Muscle layer of duodenum (tissue), 2 donors: ENCODE measurements at regions not wholly inside any gene's neighbourhood (a gene's known extent, or its start where the extent isn't known, plus 50 kb on each side); places are given as distances from the start of the nearest gene placed in this dataset.

Source experiments
- H3K27ac ChIP-seq: one replicate; pipeline ENCODE4 v1.7.0; 2013; ENCODE audit warnings: mild to moderate bottlenecking, low read length
- H3K27me3 ChIP-seq: one replicate; pipeline ENCODE4 v1.7.0; 2013; ENCODE audit warnings: low read depth, mild to moderate bottlenecking, control low read depth, low read length
- H3K36me3 ChIP-seq, 2 donors: one replicate each; pipeline ENCODE4 v1.7.0; 2013; ENCODE audit warnings: low read length in 2 of 2, control low read depth in 1 of 2, mild to moderate bottlenecking in 1 of 2; ENCODE audit not compliant: insufficient read depth in 2 of 2, control insufficient read depth in 1 of 2
- H3K4me1 ChIP-seq, 2 donors: one replicate each; pipeline ENCODE4 v1.7.0; 2013; ENCODE audit warnings: low read length in 2 of 2, mild to moderate bottlenecking in 2 of 2, control low read depth in 1 of 2, moderate library complexity in 1 of 2; ENCODE audit not compliant: insufficient read depth in 2 of 2, control insufficient read depth in 1 of 2
- H3K4me3 ChIP-seq, 2 donors: one replicate each; pipeline ENCODE4 v1.7.0; 2013; ENCODE audit warnings: low read length in 2 of 2, low read depth in 1 of 2, mild to moderate bottlenecking in 1 of 2
- H3K9me3 ChIP-seq, 2 donors: one replicate each; pipeline ENCODE4 v1.7.0; 2013; ENCODE audit warnings: low read length in 2 of 2, control low read depth in 1 of 2, mild to moderate bottlenecking in 1 of 2; ENCODE audit not compliant: control insufficient read depth in 1 of 2
- donor health status: healthy.

DNA sequence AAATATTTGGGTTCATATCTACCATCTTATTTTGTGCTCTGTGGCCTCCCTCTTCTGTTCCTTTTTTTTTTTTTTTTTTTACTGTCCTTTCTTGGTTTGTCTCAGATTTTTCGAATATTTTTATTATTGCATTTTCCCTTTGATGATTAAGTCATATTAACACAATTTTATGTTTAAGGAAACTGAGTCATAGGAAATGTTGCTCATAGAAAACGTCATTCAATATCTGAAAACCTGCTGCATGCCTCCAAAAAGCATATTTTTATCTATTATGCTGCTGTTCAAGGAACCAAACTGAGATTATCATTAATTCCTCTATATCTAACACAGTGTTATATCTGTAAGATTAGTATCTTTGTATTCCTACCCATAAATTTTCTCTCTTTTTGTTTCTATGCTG, 614.3 kb upstream of the SLC8A1 start:
- Histone ChIP-seq H3K4me3 (no peak overlapping the region), H3K36me3 (no peaks in the 10 kb centered on the region), H3K9me3 (no peaks in the 10 kb centered on the region), H3K27ac (no peak overlapping the region), H3K4me1 (no peaks in the 10 kb centered on the region), H3K27me3 (no peaks in the 10 kb centered on the region)

- Histone ChIP-seq H3K4me1 (no peaks in the 10 kb centered on the region), H3K27me3 (no peaks in the 10 kb centered on the region), H3K4me3 (no peak overlapping the region), H3K9me3 (no peaks in the 10 kb centered on the region), H3K36me3 (no peaks in the 10 kb centered on the region), H3K27ac (no peak overlapping the region)
These were observed 616.9 kb upstream of the SLC8A1 start for GRCh38 chr2:41068740-41069139.

DNA sequence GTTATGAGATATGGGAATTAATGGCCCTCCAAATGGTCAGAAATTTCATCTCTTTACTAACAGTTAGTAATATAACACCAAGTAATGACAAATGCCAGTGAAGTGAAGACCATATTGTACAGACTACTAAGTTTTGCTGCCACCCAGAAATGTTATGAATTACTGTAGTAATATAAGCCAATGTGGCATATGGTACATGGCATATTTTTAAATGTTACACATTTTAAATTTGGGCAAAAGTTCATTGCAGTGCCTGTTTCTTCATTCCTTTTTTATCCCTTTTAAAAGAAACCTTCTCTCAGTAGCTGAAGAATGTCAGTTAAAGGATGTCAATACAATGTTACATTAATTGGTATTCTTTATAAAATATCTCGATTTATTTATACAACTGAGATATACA, 626.5 kb upstream of the SLC8A1 start:
- Histone ChIP-seq H3K9me3 (peaks cover 0 to 3% of the 10 kb centered on the region in 2 donors), H3K27me3 (no peaks in the 10 kb centered on the region), H3K36me3 (no peaks in the 10 kb centered on the region), H3K27ac (no peak overlapping the region), H3K4me3 (no peak overlapping the region), H3K4me1 (no peaks in the 10 kb centered on the region)

DNA sequence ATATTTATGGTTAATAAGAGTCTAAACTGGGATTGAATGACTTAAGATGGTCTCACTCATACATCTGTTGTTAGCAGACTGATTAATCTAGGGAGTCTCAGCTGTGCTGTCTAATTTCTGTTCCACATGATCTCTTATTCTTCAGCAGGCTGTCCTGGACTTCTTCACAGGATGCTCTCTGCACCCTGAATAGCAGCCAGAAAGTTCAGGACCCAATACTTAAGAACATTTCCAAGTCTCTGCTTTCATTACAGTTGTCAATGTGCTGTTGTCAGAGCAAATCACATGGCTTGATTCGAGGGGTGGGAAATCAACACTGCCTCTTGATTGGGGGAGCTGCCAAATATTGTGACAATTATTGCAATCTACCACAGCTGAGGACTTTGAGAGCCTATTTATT, 627.1 kb upstream of the SLC8A1 start:
- Histone ChIP-seq H3K9me3 (peaks cover 0 to 3% of the 10 kb centered on the region in 2 donors), H3K36me3 (no peaks in the 10 kb centered on the region), H3K4me3 (no peak overlapping the region), H3K27me3 (no peaks in the 10 kb centered on the region), H3K27ac (no peak overlapping the region), H3K4me1 (no peaks in the 10 kb centered on the region)

GRCh38 chr2:41084321-41084720, 632.4 kb upstream of the SLC8A1 start:
- no peak overlapping the region for H3K27ac ChIP-seq
- no peak overlapping the region for H3K4me3 ChIP-seq
- H3K27me3 ChIP-seq = no peaks in the 10 kb centered on the region
- H3K9me3 ChIP-seq = peaks cover 0 to 3% of the 10 kb centered on the region in 2 donors
- no peaks in the 10 kb centered on the region for H3K36me3 ChIP-seq
- no peaks in the 10 kb centered on the region for H3K4me1 ChIP-seq

DNA sequence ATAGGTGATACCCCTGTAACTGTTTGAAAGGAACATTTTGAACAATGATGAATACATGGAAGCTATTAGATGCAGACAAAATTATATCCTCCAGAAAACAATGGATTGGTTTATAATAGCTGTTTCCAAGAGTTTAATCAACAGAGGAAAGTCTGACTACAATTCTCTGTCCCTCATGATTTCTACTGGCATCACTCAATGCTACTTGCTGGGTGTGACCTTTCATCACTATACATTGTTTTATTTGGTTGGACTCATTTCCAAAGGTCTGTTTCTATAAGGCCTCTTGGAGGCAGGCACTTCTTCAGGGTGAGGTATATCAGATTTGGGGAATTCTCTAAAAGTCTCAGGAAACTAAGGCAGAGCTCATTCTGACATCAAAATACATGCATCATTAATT, 636.1 kb upstream of the SLC8A1 start:
- no peaks in the 10 kb centered on the region for H3K27me3 ChIP-seq
- no peaks in the 10 kb centered on the region for H3K9me3 ChIP-seq
- H3K36me3 ChIP-seq = no peaks in the 10 kb centered on the region
- H3K4me1 ChIP-seq = no peaks in the 10 kb centered on the region
- H3K27ac ChIP-seq = no peak overlapping the region
- no peak overlapping the region for H3K4me3 ChIP-seq

DNA sequence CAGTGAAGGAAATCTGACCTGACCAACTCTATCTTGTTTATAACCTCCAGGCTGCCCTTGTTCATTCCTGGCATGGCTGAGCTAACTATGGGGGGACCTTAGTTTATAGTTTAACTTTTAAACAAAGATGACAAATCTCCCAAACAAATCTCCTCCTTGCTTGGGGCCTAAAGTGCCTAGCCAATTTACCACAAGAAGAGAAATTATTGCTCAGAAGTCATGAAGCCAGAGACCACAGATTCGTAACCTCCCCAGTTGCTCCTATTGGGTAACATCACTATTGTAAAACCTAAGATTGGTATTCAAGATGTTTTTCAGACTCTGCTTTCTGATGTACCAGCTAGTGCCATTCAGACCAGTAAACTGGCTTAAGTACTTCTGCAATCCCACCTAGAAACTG, 649.4 kb upstream of the SLC8A1 start:
- no peaks in the 10 kb centered on the region for H3K27me3 ChIP-seq
- H3K9me3 ChIP-seq = no peaks in the 10 kb centered on the region
- no peaks in the 10 kb centered on the region for H3K36me3 ChIP-seq
- H3K27ac ChIP-seq = no peak overlapping the region
- no peaks in the 10 kb centered on the region for H3K4me1 ChIP-seq
- no peak overlapping the region for H3K4me3 ChIP-seq

GRCh38 chr2:41109744-41110143, 657.9 kb upstream of the SLC8A1 start:
- Histone ChIP-seq H3K27me3 (no peaks in the 10 kb centered on the region), H3K27ac (no peak overlapping the region), H3K36me3 (no peaks in the 10 kb centered on the region), H3K9me3 (no peaks in the 10 kb centered on the region), H3K4me3 (no peak overlapping the region), H3K4me1 (no peaks in the 10 kb centered on the region)

DNA sequence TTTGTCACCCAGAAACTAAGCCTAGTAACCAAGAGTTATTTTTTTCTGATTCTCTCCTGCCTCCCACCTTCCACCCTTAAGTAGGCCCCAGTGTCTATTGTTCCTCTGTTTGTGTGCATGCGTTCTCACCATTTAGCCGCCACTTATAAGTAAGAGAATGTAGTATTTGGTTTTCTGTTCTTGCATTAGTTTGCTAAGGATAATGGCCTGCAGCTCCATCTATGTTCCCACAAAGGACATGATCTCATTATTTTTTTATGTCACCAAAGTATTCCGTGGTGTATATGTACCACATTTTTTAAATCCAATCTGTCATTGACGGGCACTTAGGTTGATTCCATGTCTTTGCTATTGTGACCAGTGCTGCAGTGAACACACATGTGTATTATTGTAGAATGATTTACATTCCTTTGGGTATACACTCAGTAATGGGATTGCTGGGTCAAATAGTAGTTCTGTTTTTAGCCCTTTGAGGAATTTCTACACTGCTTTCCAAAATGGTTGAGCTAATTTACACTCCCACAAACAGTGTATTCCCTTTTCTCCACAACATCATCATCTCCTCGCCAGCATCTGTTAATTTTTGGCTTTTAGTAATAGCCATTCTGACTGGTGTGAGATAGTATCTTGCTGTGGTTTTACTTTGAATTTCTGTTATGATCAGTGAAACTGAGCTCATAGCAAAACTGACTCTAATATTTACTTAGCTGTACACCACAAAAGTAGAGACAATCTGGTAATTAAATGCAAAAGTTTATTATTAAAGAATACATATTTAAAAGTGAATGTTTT, 660.1 kb upstream of the SLC8A1 start:
- H3K36me3 ChIP-seq = no peaks in the 10 kb centered on the region
- no peaks in the 10 kb centered on the region for H3K4me1 ChIP-seq
- no peak overlapping the region for H3K27ac ChIP-seq
- no peaks in the 10 kb centered on the region for H3K27me3 ChIP-seq
- no peaks in the 10 kb centered on the region for H3K9me3 ChIP-seq
- no peak overlapping the region for H3K4me3 ChIP-seq

DNA sequence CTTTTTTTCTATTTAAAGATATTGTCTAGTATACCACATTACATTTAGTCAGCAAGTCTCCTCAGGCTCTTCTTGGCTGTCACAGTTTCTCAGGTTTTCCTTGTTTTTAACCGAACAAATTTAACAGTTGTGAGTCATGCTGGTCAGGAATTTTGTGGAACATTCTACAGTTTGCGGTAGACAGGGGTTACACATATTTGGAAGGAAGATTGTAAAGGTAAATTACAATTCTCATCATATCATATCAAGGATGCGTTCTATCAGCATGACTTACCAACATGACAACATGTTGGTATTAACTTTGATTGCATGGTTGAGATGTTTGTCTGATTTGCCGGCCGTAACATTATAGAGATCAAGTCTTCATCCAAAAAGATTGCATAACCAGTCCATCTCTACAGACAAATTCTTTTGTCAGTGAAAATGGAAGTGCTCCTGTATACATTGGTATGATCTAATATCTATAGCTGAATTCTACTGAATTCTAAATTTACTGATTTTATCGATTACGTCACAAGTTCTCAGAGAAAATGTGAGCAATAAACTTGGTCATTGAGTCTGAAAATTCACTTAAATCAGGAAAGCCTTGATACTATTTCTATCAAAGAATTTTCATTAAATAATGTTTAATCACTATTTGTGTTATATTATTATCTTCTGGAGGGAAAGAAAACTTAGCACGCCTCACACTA, 664.4 kb upstream of the SLC8A1 start:
- H3K36me3 ChIP-seq = no peaks in the 10 kb centered on the region
- no peaks in the 10 kb centered on the region for H3K4me1 ChIP-seq
- H3K4me3 ChIP-seq = no peak overlapping the region
- H3K27me3 ChIP-seq = no peaks in the 10 kb centered on the region
- no peaks in the 10 kb centered on the region for H3K9me3 ChIP-seq
- no peak overlapping the region for H3K27ac ChIP-seq

DNA sequence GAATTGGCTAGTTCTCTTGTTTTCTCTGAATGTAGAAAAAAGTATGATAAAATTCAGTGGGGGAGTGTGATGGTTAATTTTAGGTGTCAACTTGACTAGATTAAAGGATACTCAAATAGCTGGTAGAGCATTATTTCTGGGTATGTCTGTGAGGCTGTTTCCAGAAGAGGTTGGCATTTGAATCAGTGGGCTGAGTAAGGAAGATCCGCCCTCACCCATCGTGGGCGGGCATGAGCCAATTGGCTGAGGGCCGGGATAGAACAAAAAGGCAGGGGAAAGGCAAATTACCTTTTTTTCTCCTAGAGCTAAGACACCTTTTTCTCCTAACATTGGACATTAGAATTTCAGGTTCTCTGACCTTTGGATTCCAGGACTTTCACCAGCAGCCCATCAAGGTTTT, 667.6 kb upstream of the SLC8A1 start:
- H3K4me3 ChIP-seq = no peak overlapping the region
- no peak overlapping the region for H3K27ac ChIP-seq
- no peaks in the 10 kb centered on the region for H3K9me3 ChIP-seq
- H3K4me1 ChIP-seq = no peaks in the 10 kb centered on the region
- H3K27me3 ChIP-seq = no peaks in the 10 kb centered on the region
- H3K36me3 ChIP-seq = no peaks in the 10 kb centered on the region

GRCh38 chr2:41123341-41123740, 671.5 kb upstream of the SLC8A1 start:
- no peaks in the 10 kb centered on the region for H3K4me1 ChIP-seq
- H3K27me3 ChIP-seq = no peaks in the 10 kb centered on the region
- no peaks in the 10 kb centered on the region for H3K9me3 ChIP-seq
- H3K36me3 ChIP-seq = no peaks in the 10 kb centered on the region
- H3K27ac ChIP-seq = no peak overlapping the region
- H3K4me3 ChIP-seq = no peak overlapping the region
